ENCODE measurements at regions not wholly inside any gene's neighbourhood (a gene's known extent, or its start where the extent isn't known, plus 50 kb on each side); places are given as distances from the start of the nearest gene placed in this dataset.
"Not testable (repeated sequence)": the region's sequence is repeated elsewhere in the genome, so short reads cannot be mapped to it uniquely, and the experiment has no call there.

GRCh38 chr6:168242111-168242939, 77.3 kb downstream of the DACT2 start:
- TF ChIP-seq SPI1 (IDR thresholded peaks at IDR 0.05; ENCODE audit: low read depth, low read length) (no peak), TAF1 (IDR thresholded peaks at IDR 0.05; ENCODE audit: low read depth, low read length) (no peak), PAX5 (IDR thresholded peaks at IDR 0.05; ENCODE audit: insufficient read depth, low read length, severe bottlenecking) (no peak), POLR2A (IDR thresholded peaks at IDR 0.05; ENCODE audit: low read depth, low read length) (no peak), POLR2AphosphoS5 (IDR thresholded peaks at IDR 0.05; ENCODE audit: low read depth, low read length) (no peak), POU2F2 (IDR thresholded peaks at IDR 0.05; ENCODE audit: low read depth, low read length) (no peak)
- no peak for DNase-seq (ENCODE audit: insufficient read length, low spot score)
- FAIRE-seq = no peak

GRCh38 chr6:168240160-168240559, 79.4 kb downstream of the DACT2 start:
- TF ChIP-seq PAX5 (IDR thresholded peaks at IDR 0.05; ENCODE audit: insufficient read depth, low read length, severe bottlenecking) = no peak
- no peak for TF ChIP-seq SPI1 (IDR thresholded peaks at IDR 0.05; ENCODE audit: low read depth, low read length)
- no peak for TF ChIP-seq TAF1 (IDR thresholded peaks at IDR 0.05; ENCODE audit: low read depth, low read length)
- TF ChIP-seq POLR2A (IDR thresholded peaks at IDR 0.05; ENCODE audit: low read depth, low read length) = no peak
- TF ChIP-seq POU2F2 (IDR thresholded peaks at IDR 0.05; ENCODE audit: low read depth, low read length) = no peak
- TF ChIP-seq POLR2AphosphoS5 (IDR thresholded peaks at IDR 0.05; ENCODE audit: low read depth, low read length) = no peak
- DNase-seq (ENCODE audit: insufficient read length, low spot score) (no peak), FAIRE-seq (no peak)

GRCh38 chr6:168239044-168239773, 80.4 kb downstream of the DACT2 start:
- DNase-seq (ENCODE audit: insufficient read length, low spot score) (no peak), FAIRE-seq (no peak)
- TF ChIP-seq POLR2AphosphoS5 (IDR thresholded peaks at IDR 0.05; ENCODE audit: low read depth, low read length) (no peak), POLR2A (IDR thresholded peaks at IDR 0.05; ENCODE audit: low read depth, low read length) (no peak), POU2F2 (IDR thresholded peaks at IDR 0.05; ENCODE audit: low read depth, low read length) (no peak), PAX5 (IDR thresholded peaks at IDR 0.05; ENCODE audit: insufficient read depth, low read length, severe bottlenecking) (no peak), SPI1 (IDR thresholded peaks at IDR 0.05; ENCODE audit: low read depth, low read length) (no peak), TAF1 (IDR thresholded peaks at IDR 0.05; ENCODE audit: low read depth, low read length) (no peak)

GRCh38 chr6:168238159-168238909, 81.2 kb downstream of the DACT2 start:
- no peak for FAIRE-seq
- no peak for DNase-seq (ENCODE audit: insufficient read length, low spot score)
- no peak for TF ChIP-seq POLR2A (IDR thresholded peaks at IDR 0.05; ENCODE audit: low read depth, low read length)
- no peak for TF ChIP-seq TAF1 (IDR thresholded peaks at IDR 0.05; ENCODE audit: low read depth, low read length)
- TF ChIP-seq PAX5 (IDR thresholded peaks at IDR 0.05; ENCODE audit: insufficient read depth, low read length, severe bottlenecking) = no peak
- TF ChIP-seq POU2F2 (IDR thresholded peaks at IDR 0.05; ENCODE audit: low read depth, low read length) = no peak
- TF ChIP-seq POLR2AphosphoS5 (IDR thresholded peaks at IDR 0.05; ENCODE audit: low read depth, low read length) = no peak
- TF ChIP-seq SPI1 (IDR thresholded peaks at IDR 0.05; ENCODE audit: low read depth, low read length) = no peak

DNA sequence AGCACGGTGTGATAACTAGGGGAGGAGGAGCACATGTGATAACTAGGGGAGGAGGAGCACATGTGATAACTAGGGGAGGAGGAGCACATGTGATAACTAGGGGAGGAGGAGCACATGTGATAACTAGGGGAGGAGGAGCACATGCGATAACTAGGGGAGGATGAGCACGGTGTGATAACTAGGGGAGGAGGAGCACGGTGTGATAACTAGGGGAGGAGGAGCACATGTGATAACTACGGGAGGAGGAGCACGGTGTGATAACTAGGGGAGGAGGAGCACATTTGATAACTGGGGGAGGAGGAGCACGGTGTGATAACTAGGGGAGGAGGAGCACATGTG, 85.7 kb downstream of the DACT2 start:
- DNase-seq (ENCODE audit: insufficient read length, low spot score); FAIRE-seq: not testable (repeated sequence)

DNA sequence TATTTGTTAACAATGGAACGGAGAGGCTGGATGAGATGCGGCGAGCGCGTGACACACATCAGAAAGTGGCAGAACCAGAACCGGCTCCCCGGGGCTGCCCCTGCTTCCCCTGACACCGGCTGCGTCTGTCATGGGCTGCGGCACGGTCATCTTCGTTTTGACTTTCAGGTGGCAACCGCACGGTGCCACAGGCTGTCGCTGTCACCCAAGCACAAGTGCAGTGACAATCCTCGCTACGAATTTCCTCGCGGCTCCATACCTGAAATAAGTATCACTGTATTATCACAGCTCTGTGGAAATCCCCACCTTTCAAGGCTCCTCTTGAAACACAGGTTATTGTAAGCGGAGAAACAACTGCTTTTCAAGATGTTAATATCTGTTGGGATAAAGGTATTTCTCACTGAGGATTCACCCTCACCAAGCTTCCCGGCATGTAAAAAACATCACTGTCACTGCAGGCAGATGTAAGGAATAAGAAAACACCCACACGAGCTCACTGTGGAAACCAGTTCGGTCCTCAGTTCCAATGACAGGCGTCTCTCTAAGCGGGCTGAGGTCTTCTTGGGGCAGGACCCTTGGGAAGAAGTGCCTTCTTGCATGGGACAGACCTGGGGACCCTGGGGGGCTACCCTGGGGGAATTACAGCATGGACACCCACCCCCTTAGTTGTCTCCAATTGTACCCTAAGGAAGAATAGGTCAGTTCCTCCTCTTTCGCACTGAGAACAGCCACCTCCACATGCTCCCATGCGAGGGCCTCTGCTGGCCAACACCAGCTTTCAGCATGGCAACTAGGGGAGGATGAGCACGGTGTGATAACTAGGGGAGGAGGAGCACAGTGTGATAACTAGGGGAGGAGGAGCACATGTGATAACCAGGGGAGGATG, 86.3 kb downstream of the DACT2 start:
- no peak for FAIRE-seq
- no peak for DNase-seq (ENCODE audit: insufficient read length, low spot score)

DNA sequence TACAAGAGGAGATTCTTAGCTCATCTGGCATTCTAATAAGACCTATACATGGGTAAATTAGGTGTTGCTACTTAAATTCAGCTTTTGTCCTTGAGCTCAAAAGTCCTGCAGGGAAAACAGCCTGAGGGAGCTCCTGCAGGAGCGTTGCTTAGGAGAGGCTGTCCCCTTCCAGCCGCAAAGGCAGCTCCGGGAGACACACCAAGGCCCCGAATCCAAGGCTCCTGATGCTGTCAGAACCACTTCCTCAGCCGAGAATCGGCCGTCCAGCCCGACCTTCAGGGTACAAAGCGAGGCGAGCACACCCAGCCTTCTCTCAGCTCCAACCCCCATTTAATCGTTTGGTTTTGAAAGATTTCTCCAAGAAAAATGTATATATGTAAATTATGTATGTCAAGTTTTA, 87.0 kb downstream of the DACT2 start:
- DNase-seq (ENCODE audit: insufficient read length, low spot score) = no peak
- TF ChIP-seq POLR2A (IDR thresholded peaks at IDR 0.05; ENCODE audit: low read depth, low read length) = no peak
- TF ChIP-seq SPI1 (IDR thresholded peaks at IDR 0.05; ENCODE audit: low read depth, low read length) = no peak
- TF ChIP-seq PAX5 (IDR thresholded peaks at IDR 0.05; ENCODE audit: insufficient read depth, low read length, severe bottlenecking) = no peak
- TF ChIP-seq POU2F2 (IDR thresholded peaks at IDR 0.05; ENCODE audit: low read depth, low read length) = no peak
- TF ChIP-seq POLR2AphosphoS5 (IDR thresholded peaks at IDR 0.05; ENCODE audit: low read depth, low read length) = no peak
- TF ChIP-seq TAF1 (IDR thresholded peaks at IDR 0.05; ENCODE audit: low read depth, low read length) = no peak
- no peak for FAIRE-seq

More for the DNA sequence above, 86.3 kb downstream of the DACT2 start:
- no peak for TF ChIP-seq PAX5 (IDR thresholded peaks at IDR 0.05; ENCODE audit: insufficient read depth, low read length, severe bottlenecking)

DNA sequence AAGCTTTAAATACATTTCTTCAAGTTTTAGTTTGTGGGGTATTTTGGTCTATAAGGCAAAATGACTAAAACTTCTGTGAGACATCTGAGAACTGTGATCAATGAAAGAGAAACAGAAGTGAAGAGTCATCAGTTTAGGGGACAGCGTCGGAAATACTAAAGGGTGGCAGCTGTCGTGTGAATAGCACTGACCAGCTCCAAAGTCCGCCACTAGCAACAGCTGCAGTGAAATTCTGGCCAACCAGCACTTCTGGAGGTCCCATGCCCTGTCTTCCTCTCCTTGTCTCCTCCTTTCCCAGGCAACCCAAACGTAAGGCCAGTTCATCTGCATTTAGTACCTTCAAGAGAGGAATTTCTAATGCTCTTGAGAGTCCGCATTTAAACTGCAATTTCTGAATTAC, 87.5 kb downstream of the DACT2 start:
- TF ChIP-seq TAF1 (IDR thresholded peaks at IDR 0.05; ENCODE audit: low read depth, low read length) (no peak), PAX5 (IDR thresholded peaks at IDR 0.05; ENCODE audit: insufficient read depth, low read length, severe bottlenecking) (no peak), POLR2AphosphoS5 (IDR thresholded peaks at IDR 0.05; ENCODE audit: low read depth, low read length) (no peak), SPI1 (IDR thresholded peaks at IDR 0.05; ENCODE audit: low read depth, low read length) (no peak), POU2F2 (IDR thresholded peaks at IDR 0.05; ENCODE audit: low read depth, low read length) (no peak)
- FAIRE-seq (no peak), DNase-seq (ENCODE audit: insufficient read length, low spot score) (no peak)

- DNase-seq (ENCODE audit: insufficient read length, low spot score) (no peak), FAIRE-seq (no peak)
- TF ChIP-seq POU2F2 (IDR thresholded peaks at IDR 0.05; ENCODE audit: low read depth, low read length) (no peak), TAF1 (IDR thresholded peaks at IDR 0.05; ENCODE audit: low read depth, low read length) (no peak), SPI1 (IDR thresholded peaks at IDR 0.05; ENCODE audit: low read depth, low read length) (no peak), PAX5 (IDR thresholded peaks at IDR 0.05; ENCODE audit: insufficient read depth, low read length, severe bottlenecking) (no peak), POLR2A (IDR thresholded peaks at IDR 0.05; ENCODE audit: low read depth, low read length) (no peak), POLR2AphosphoS5 (IDR thresholded peaks at IDR 0.05; ENCODE audit: low read depth, low read length) (no peak)
Measured at GRCh38 chr6:168231393-168231957, 88.1 kb downstream of the DACT2 start.
